CD8-positive, alpha-beta memory T cell (primary cell): ENCODE measurements at regions not wholly inside any gene's neighbourhood (a gene's known extent, or its start where the extent isn't known, plus 50 kb on each side); places are given as distances from the start of the nearest gene placed in this dataset.
"Not testable (repeated sequence)": the region's sequence is repeated elsewhere in the genome, so short reads cannot be mapped to it uniquely, and the experiment has no call there.

Experiments used
- CTCF ChIA-PET: fragments of 350-600 bp; sonication (Branson Sonifier 250); formaldehyde crosslinking; loops from one replicate; lab custom pipeline; 2021; ENCODE audit warnings: antibody characterized with exemption; lab: Charles Lee
- POLR2A ChIA-PET: fragments of 350-600 bp; sonication (Branson Sonifier 250); formaldehyde crosslinking; loops from one replicate; lab custom pipeline; 2021; ENCODE audit warnings: antibody characterized with exemption; lab: Charles Lee
- DNase-seq, 5 donors: peaks; one replicate each; pipeline versions ENCODE4 v3.0.0 to v3.0.0-alpha.2; 2020 to 2022; ENCODE audit warnings: mixed read lengths in 1 of 5
- H3K27ac ChIP-seq: one replicate; pipeline ENCODE4 v1.7.0; 2013; ENCODE audit warnings: low read depth, mild to moderate bottlenecking, low read length, moderate library complexity
- H3K27me3 ChIP-seq: 2 replicates; pipeline ENCODE4 v1.7.0; 2013; ENCODE audit warnings: low read length, mild to moderate bottlenecking; ENCODE audit not compliant: insufficient read depth, poor library complexity, severe bottlenecking
- H3K36me3 ChIP-seq: 2 replicates; pipeline ENCODE4 v1.7.0; 2013; ENCODE audit warnings: mild to moderate bottlenecking, low read length, moderate library complexity; ENCODE audit not compliant: insufficient read depth
- H3K4me1 ChIP-seq: 2 replicates; pipeline ENCODE4 v1.7.0; 2013; ENCODE audit warnings: mild to moderate bottlenecking, low read length, moderate library complexity; ENCODE audit not compliant: insufficient read depth
- H3K4me3 ChIP-seq: 2 replicates; pipeline ENCODE4 v1.7.0; 2013; ENCODE audit warnings: mild to moderate bottlenecking, low read length
- H3K9me3 ChIP-seq: 2 replicates; pipeline ENCODE4 v1.7.0; 2013; ENCODE audit warnings: mild to moderate bottlenecking, low read length
- H3K27ac Mint-ChIP-seq, 8 donors: one replicate each; pipeline ENCODE4 v1.8.0; 2020 to 2021; ENCODE audit warnings: mixed read lengths in 8 of 8, mild to moderate bottlenecking in 6 of 8, inconsistent platforms in 3 of 8, moderate library complexity in 3 of 8
- H3K27me3 Mint-ChIP-seq, 2 donors: one replicate each; pipeline ENCODE4 v1.8.0; 2020 to 2021; ENCODE audit warnings: mixed read lengths in 2 of 2, mild to moderate bottlenecking in 1 of 2, moderate library complexity in 1 of 2
- H3K36me3 Mint-ChIP-seq, 3 donors: one replicate each; pipeline ENCODE4 v1.8.0; 2020 to 2021; ENCODE audit warnings: mixed read lengths in 3 of 3, inconsistent platforms in 1 of 3, mild to moderate bottlenecking in 1 of 3
- H3K4me1 Mint-ChIP-seq, 3 donors: one replicate each; pipeline ENCODE4 v1.8.0; 2020 to 2021; ENCODE audit warnings: mixed read lengths in 3 of 3, inconsistent platforms in 1 of 3, mild to moderate bottlenecking in 1 of 3
- H3K4me3 Mint-ChIP-seq, 7 donors: one replicate each; pipeline ENCODE4 v1.8.0; 2020 to 2021; ENCODE audit warnings: mixed read lengths in 7 of 7, mild to moderate bottlenecking in 6 of 7, moderate library complexity in 4 of 7, inconsistent platforms in 2 of 7
- H3K9me3 Mint-ChIP-seq, 5 donors: one replicate each; pipeline ENCODE4 v1.8.0; 2020 to 2022; ENCODE audit warnings: mixed read lengths in 5 of 5, mild to moderate bottlenecking in 3 of 5, moderate library complexity in 2 of 5, inconsistent platforms in 1 of 5

GRCh38 chr7:47074702-47075153, 507.2 kb downstream of the TNS3 start:
- ChIA-PET POLR2A (no interaction called here), CTCF (no interaction called here)
- Mint-ChIP-seq H3K27me3 (no peaks in the 10 kb centered on the region), H3K36me3 (no peaks in the 10 kb centered on the region), H3K27ac (no peak overlapping the region), H3K4me3 (no peak overlapping the region), H3K4me1 (no peaks in the 10 kb centered on the region), H3K9me3 (peaks cover 0 to 11% (median 0%) of the 10 kb centered on the region in 5 donors)
- Histone ChIP-seq H3K36me3 (no peaks in the 10 kb centered on the region), H3K9me3 (no peaks in the 10 kb centered on the region), H3K4me3 (no peak overlapping the region), H3K27me3 (no peaks in the 10 kb centered on the region), H3K4me1 (no peaks in the 10 kb centered on the region), H3K27ac (no peak overlapping the region)
- no peak for DNase-seq

GRCh38 chr7:47073284-47073683, 508.6 kb downstream of the TNS3 start:
- H3K27me3 Mint-ChIP-seq, result no peaks in the 10 kb centered on the region
- H3K36me3 Mint-ChIP-seq, result no peaks in the 10 kb centered on the region
- Histone ChIP-seq H3K27ac (no peak overlapping the region), H3K27me3 (no peaks in the 10 kb centered on the region), H3K4me3 (no peak overlapping the region), H3K9me3 (no peaks in the 10 kb centered on the region), H3K4me1 (no peaks in the 10 kb centered on the region), H3K36me3 (no peaks in the 10 kb centered on the region)
- H3K27ac Mint-ChIP-seq, result no peak overlapping the region
- no peaks in the 10 kb centered on the region for H3K4me1 Mint-ChIP-seq
- no peak for DNase-seq
- ChIA-PET CTCF (no interaction called here), POLR2A (no interaction called here)
- peaks cover 0 to 9% (median 0%) of the 10 kb centered on the region in 5 donors for H3K9me3 Mint-ChIP-seq
- no peak overlapping the region for H3K4me3 Mint-ChIP-seq

GRCh38 chr7:47071866-47072265, 510.0 kb downstream of the TNS3 start:
- Mint-ChIP-seq H3K9me3 (peaks cover 0 to 9% (median 0%) of the 10 kb centered on the region in 5 donors), H3K27me3 (no peaks in the 10 kb centered on the region), H3K36me3 (no peaks in the 10 kb centered on the region), H3K27ac (peak overlapping the region in 1 of 8 donors; percentile 11), H3K4me3 (no peak overlapping the region), H3K4me1 (no peaks in the 10 kb centered on the region)
- ChIA-PET CTCF (no interaction called here), POLR2A (no interaction called here)
- Histone ChIP-seq H3K4me3 (no peak overlapping the region), H3K36me3 (no peaks in the 10 kb centered on the region), H3K27me3 (no peaks in the 10 kb centered on the region), H3K4me1 (no peaks in the 10 kb centered on the region), H3K9me3 (no peaks in the 10 kb centered on the region), H3K27ac (no peak overlapping the region)
- DNase-seq, result no peak

GRCh38 chr7:47069385-47070076, 512.4 kb downstream of the TNS3 start:
- no peak overlapping the region for H3K27ac ChIP-seq
- POLR2A ChIA-PET, result no interaction called here
- no peaks in the 10 kb centered on the region for H3K9me3 ChIP-seq
- no peak overlapping the region for H3K4me3 Mint-ChIP-seq
- H3K4me1 ChIP-seq, result no peaks in the 10 kb centered on the region
- H3K36me3 ChIP-seq, result no peaks in the 10 kb centered on the region
- H3K4me1 Mint-ChIP-seq, result no peaks in the 10 kb centered on the region
- no peak overlapping the region for H3K27ac Mint-ChIP-seq
- CTCF ChIA-PET, result no interaction called here
- H3K27me3 ChIP-seq, result no peaks in the 10 kb centered on the region
- no peaks in the 10 kb centered on the region for H3K27me3 Mint-ChIP-seq
- no peak overlapping the region for H3K4me3 ChIP-seq
- no peak for DNase-seq
- peaks cover 0 to 9% (median 0%) of the 10 kb centered on the region in 5 donors for H3K9me3 Mint-ChIP-seq
- H3K36me3 Mint-ChIP-seq, result no peaks in the 10 kb centered on the region

- Mint-ChIP-seq H3K27me3 (no peaks in the 10 kb centered on the region), H3K4me3 (no peak overlapping the region), H3K36me3 (no peaks in the 10 kb centered on the region), H3K4me1 (no peaks in the 10 kb centered on the region), H3K9me3 (peaks cover 0 to 8% (median 0%) of the 10 kb centered on the region in 5 donors), H3K27ac (no peak overlapping the region)
- DNase-seq, result no peak
- Histone ChIP-seq H3K27me3 (no peaks in the 10 kb centered on the region), H3K4me3 (no peak overlapping the region), H3K9me3 (no peaks in the 10 kb centered on the region), H3K4me1 (no peaks in the 10 kb centered on the region), H3K36me3 (no peaks in the 10 kb centered on the region), H3K27ac (no peak overlapping the region)
- ChIA-PET CTCF (no interaction called here), POLR2A (no interaction called here)
Measured at GRCh38 chr7:47066976-47067614, 514.8 kb downstream of the TNS3 start.

- POLR2A ChIA-PET, result no interaction called here
- Histone ChIP-seq H3K27me3 (no peaks in the 10 kb centered on the region), H3K4me3 (no peak overlapping the region), H3K4me1 (no peaks in the 10 kb centered on the region), H3K36me3 (no peaks in the 10 kb centered on the region), H3K9me3 (no peaks in the 10 kb centered on the region), H3K27ac (no peak overlapping the region)
- Mint-ChIP-seq H3K27me3 (peaks cover 3 to 8% of the 10 kb centered on the region in 2 donors), H3K9me3 (peaks cover 4 to 19% (median 9%) of the 10 kb centered on the region in 5 donors), H3K36me3 (no peaks in the 10 kb centered on the region), H3K4me1 (no peaks in the 10 kb centered on the region), H3K4me3 (no peak overlapping the region), H3K27ac (no peak overlapping the region)
- no peak for DNase-seq
- CTCF ChIA-PET, result no interaction called here
Measured at GRCh38 chr7:47056731-47057130, 525.2 kb downstream of the TNS3 start.

GRCh38 chr7:47052541-47053208, 529.2 kb downstream of the TNS3 start:
- DNase-seq, H3K4me3 ChIP-seq, POLR2A ChIA-PET, CTCF ChIA-PET, H3K4me3 Mint-ChIP-seq, H3K27me3 Mint-ChIP-seq, H3K4me1 ChIP-seq, H3K4me1 Mint-ChIP-seq, H3K9me3 ChIP-seq, H3K27me3 ChIP-seq, H3K36me3 ChIP-seq, H3K27ac Mint-ChIP-seq, H3K36me3 Mint-ChIP-seq, H3K27ac ChIP-seq: not testable (repeated sequence)
- H3K9me3 Mint-ChIP-seq, result peaks cover 4 to 15% (median 9%) of the 10 kb centered on the region in 5 donors

- H3K4me1 ChIP-seq, result no peaks in the 10 kb centered on the region
- H3K36me3 ChIP-seq, result no peaks in the 10 kb centered on the region
- no peak overlapping the region for H3K4me3 Mint-ChIP-seq
- H3K36me3 Mint-ChIP-seq, result no peaks in the 10 kb centered on the region
- ChIA-PET CTCF (no interaction called here), POLR2A (no interaction called here)
- H3K4me1 Mint-ChIP-seq, result no peaks in the 10 kb centered on the region
- H3K27ac ChIP-seq, result no peak overlapping the region
- H3K9me3 Mint-ChIP-seq, result peaks cover 0 to 10% (median 5%) of the 10 kb centered on the region in 5 donors
- no peaks in the 10 kb centered on the region for H3K27me3 ChIP-seq
- DNase-seq, result no peak
- H3K4me3 ChIP-seq, result no peak overlapping the region
- no peak overlapping the region for H3K27ac Mint-ChIP-seq
- H3K9me3 ChIP-seq, result no peaks in the 10 kb centered on the region
- peaks cover 0 to 5% of the 10 kb centered on the region in 2 donors for H3K27me3 Mint-ChIP-seq
Measured at GRCh38 chr7:47049234-47049774, 532.6 kb downstream of the TNS3 start.
